CD14-positive monocyte (primary cell): ENCODE measurements at regions not wholly inside any gene's neighbourhood (a gene's known extent, or its start where the extent isn't known, plus 50 kb on each side); places are given as distances from the start of the nearest gene placed in this dataset.

ENCODE experiments used
- DNase-seq, 3 donors: peaks; one replicate each; pipeline ENCODE4 v3.0.0-alpha.2; 2011 to 2022
- H2AFZ ChIP-seq: 2 replicates; pipeline ENCODE4 v1.6.0; 2012; ENCODE audit warnings: mild to moderate bottlenecking, low read depth, low read length, inconsistent platforms; ENCODE audit not compliant: insufficient read depth, poor library complexity, severe bottlenecking
- H3K27ac ChIP-seq, 2 donors: 1 replicate in 1 of 2; 2 replicates in 1 of 2; pipeline ENCODE4 v1.5.1; 2012 to 2013; ENCODE audit warnings: low read length in 2 of 2, control low read depth in 1 of 2, inconsistent platforms in 1 of 2, low read depth in 1 of 2, mild to moderate bottlenecking in 1 of 2
- H3K27me3 ChIP-seq, 2 donors: one replicate each; pipeline versions ENCODE4 v1.6.0 to v1.6.1; 2011 to 2013; ENCODE audit warnings: low read length in 2 of 2; ENCODE audit not compliant: control insufficient read depth in 2 of 2, insufficient read depth in 2 of 2
- H3K36me3 ChIP-seq, 2 donors: replicated peaks in 1 of 2; 1 replicate in 1 of 2; 2 replicates in 1 of 2; pipeline versions ENCODE4 v1.5.1 to v1.6.1; 2012 to 2013; ENCODE audit warnings: low read length in 2 of 2, control low read depth in 1 of 2, inconsistent platforms in 1 of 2, mild to moderate bottlenecking in 1 of 2; ENCODE audit not compliant: insufficient read depth in 2 of 2, control insufficient read depth in 1 of 2
- H3K4me1 ChIP-seq, 2 donors: 1 replicate in 1 of 2; 2 replicates in 1 of 2; pipeline versions ENCODE4 v1.5.1 to v1.6.1; 2012 to 2013; ENCODE audit warnings: low read length in 2 of 2, control low read depth in 1 of 2, inconsistent platforms in 1 of 2, mild to moderate bottlenecking in 1 of 2, moderate library complexity in 1 of 2; ENCODE audit not compliant: insufficient read depth in 2 of 2, control insufficient read depth in 1 of 2
- H3K4me2 ChIP-seq: replicated peaks from 2 replicates; pipeline ENCODE3; 2012; ENCODE audit warnings: low read length, moderate library complexity, mild to moderate bottlenecking; ENCODE audit not compliant: poor library complexity, severe bottlenecking; ENCODE audit errors: extremely low read depth
- H3K4me3 ChIP-seq, 3 experiments: fragments of 200-600 bp in 1 of 3; sonication (generic) in 1 of 3; replicated peaks in 1 of 3; 1 replicate in 2 of 3; 2 replicates in 1 of 3; pipeline ENCODE4 v1.5.1; 2011 to 2013; ENCODE audit warnings: low read length in 3 of 3, mild to moderate bottlenecking in 3 of 3, control low read depth in 2 of 3, low read depth in 2 of 3, inconsistent platforms in 1 of 3, moderate library complexity in 1 of 3
- H3K79me2 ChIP-seq: 2 replicates; pipeline ENCODE4 v1.6.0; 2012; ENCODE audit warnings: mild to moderate bottlenecking, control low read depth, inconsistent platforms, low read length, moderate library complexity; ENCODE audit not compliant: insufficient read depth
- H3K9ac ChIP-seq: 2 replicates; pipeline ENCODE4 v1.6.0; 2017; ENCODE audit warnings: low read length, mild to moderate bottlenecking; ENCODE audit not compliant: insufficient read depth, poor library complexity, severe bottlenecking
- H3K9me3 ChIP-seq, 2 donors: replicated peaks in 1 of 2; 1 replicate in 1 of 2; 2 replicates in 1 of 2; pipeline versions ENCODE4 v1.5.1 to v1.6.1; 2012 to 2013; ENCODE audit warnings: low read length in 2 of 2, control low read depth in 1 of 2; ENCODE audit not compliant: control insufficient read depth in 1 of 2, insufficient read depth in 1 of 2
- H4K20me1 ChIP-seq: 2 replicates; pipeline ENCODE4 v1.6.0; 2012; ENCODE audit warnings: mild to moderate bottlenecking, low read length, control low read depth, moderate library complexity; ENCODE audit not compliant: insufficient read depth
- H3K27ac Mint-ChIP-seq, 7 donors: one replicate each; pipeline ENCODE4 v1.8.0; 2020; ENCODE audit warnings: mild to moderate bottlenecking in 7 of 7, mixed read lengths in 7 of 7, moderate library complexity in 6 of 7, inconsistent platforms in 2 of 7
- H3K27me3 Mint-ChIP-seq, 3 donors: one replicate each; pipeline ENCODE4 v1.8.0; 2021 to 2022; ENCODE audit warnings: low read depth in 3 of 3, mild to moderate bottlenecking in 3 of 3, mixed read lengths in 3 of 3, moderate library complexity in 3 of 3, inconsistent platforms in 1 of 3
- H3K36me3 Mint-ChIP-seq, 2 donors: one replicate each; pipeline ENCODE4 v1.8.0; 2020; ENCODE audit warnings: mixed read lengths in 2 of 2, inconsistent platforms in 1 of 2, mild to moderate bottlenecking in 1 of 2
- H3K4me1 Mint-ChIP-seq: one replicate; pipeline ENCODE4 v1.8.0; 2020; ENCODE audit warnings: mild to moderate bottlenecking, mixed read lengths
- H3K4me3 Mint-ChIP-seq, 2 donors: one replicate each; pipeline ENCODE4 v1.8.0; 2020; ENCODE audit warnings: mild to moderate bottlenecking in 2 of 2, mixed read lengths in 2 of 2, moderate library complexity in 1 of 2
- H3K9me3 Mint-ChIP-seq, 7 donors: one replicate each; pipeline ENCODE4 v1.8.0; 2020 to 2022; ENCODE audit warnings: mixed read lengths in 7 of 7, mild to moderate bottlenecking in 6 of 7, moderate library complexity in 6 of 7, inconsistent platforms in 2 of 7
- WGBS: methylation state at CpG from one replicate; pipeline ENCODE4 v1.1.5; 2013; ENCODE audit warnings: missing lambda C conversion rate; ENCODE audit not compliant: insufficient coverage; 5-methylcytosine and 5-hydroxymethylcytosine counted together
- intact Hi-C, 2 donors: fragments of 100-400 bp; cut with micrococcal nuclease; formaldehyde crosslinking; loops; one replicate each; pipeline versions ENCODE4 v1.15.0 to v1.15.1; 2023
- TF ChIP-seq, protein P1 (sequence below): fragments of 200-600 bp; IDR thresholded peaks from one replicate; pipeline ENCODE4 v1.8.0; 2022; ENCODE audit warnings: antibody characterized with exemption, mild to moderate bottlenecking

DNA sequence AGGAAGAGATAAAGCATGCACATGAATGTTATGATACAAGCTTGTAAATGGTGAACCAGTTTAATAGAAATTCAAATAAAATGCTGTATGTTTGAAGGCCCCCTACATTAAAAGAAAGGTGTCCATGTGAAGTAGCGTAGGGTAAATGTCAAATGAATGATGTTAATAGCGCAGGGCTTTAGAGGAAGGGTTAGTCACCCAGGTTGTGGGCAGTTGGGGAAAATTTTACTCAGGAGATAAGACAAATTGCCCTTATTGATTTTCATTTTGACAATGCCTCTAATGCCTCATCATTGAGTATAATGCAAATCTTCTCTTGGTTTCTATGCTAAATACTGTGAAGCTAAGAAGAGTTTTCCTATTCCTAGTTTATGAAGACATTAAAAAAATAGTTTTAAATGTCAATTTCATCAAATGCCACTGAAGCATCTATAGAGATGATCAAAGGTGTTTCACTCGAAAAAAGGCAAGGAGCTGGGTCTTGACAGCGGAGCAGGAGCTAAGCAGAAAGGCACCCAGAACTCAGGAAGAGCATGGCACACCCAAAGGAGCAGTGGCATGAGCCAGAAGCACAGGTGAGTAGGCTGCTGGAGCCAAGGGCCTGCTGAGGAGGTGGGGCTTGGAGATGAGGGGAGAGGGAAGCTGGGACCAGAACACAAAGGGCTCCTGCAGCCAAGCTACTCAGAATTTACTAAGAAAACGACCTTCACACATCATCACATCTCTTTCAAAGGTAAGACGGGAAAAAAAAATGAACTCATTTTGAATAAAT lies 129.3 kb upstream of the ACKR3 start:
- H3K36me3 Mint-ChIP-seq, result no peaks in the 10 kb centered on the region
- intact Hi-C loops, result no loop called here
- Histone ChIP-seq H3K4me1 (no peaks in the 10 kb centered on the region), H3K27me3 (no peaks in the 10 kb centered on the region), H3K9me3 (peaks cover 0 to 7% of the 10 kb centered on the region in 2 donors), H2AFZ (no peak overlapping the region), H3K27ac (no peak overlapping the region), H3K4me3 (no peak overlapping the region), H3K4me2 (no peak overlapping the region), H4K20me1 (no peaks in the 10 kb centered on the region), H3K36me3 (no peaks in the 10 kb centered on the region), H3K9ac (no peak overlapping the region), H3K79me2 (no peaks in the 10 kb centered on the region)
- H3K4me3 Mint-ChIP-seq, result no peak overlapping the region
- no peak for DNase-seq
- TF ChIP-seq, protein P1, sequence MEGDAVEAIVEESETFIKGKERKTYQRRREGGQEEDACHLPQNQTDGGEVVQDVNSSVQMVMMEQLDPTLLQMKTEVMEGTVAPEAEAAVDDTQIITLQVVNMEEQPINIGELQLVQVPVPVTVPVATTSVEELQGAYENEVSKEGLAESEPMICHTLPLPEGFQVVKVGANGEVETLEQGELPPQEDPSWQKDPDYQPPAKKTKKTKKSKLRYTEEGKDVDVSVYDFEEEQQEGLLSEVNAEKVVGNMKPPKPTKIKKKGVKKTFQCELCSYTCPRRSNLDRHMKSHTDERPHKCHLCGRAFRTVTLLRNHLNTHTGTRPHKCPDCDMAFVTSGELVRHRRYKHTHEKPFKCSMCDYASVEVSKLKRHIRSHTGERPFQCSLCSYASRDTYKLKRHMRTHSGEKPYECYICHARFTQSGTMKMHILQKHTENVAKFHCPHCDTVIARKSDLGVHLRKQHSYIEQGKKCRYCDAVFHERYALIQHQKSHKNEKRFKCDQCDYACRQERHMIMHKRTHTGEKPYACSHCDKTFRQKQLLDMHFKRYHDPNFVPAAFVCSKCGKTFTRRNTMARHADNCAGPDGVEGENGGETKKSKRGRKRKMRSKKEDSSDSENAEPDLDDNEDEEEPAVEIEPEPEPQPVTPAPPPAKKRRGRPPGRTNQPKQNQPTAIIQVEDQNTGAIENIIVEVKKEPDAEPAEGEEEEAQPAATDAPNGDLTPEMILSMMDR, result no peak
- H3K27me3 Mint-ChIP-seq, result peaks cover 3 to 8% (median 6%) of the 10 kb centered on the region in 3 donors
- whole genome bisulfite sequencing, result 88% methylated on average over 4 of the region's 6 CpGs
- H3K4me1 Mint-ChIP-seq, result no peaks in the 10 kb centered on the region
- peaks cover 0 to 15% (median 3%) of the 10 kb centered on the region in 7 donors for H3K9me3 Mint-ChIP-seq
- H3K27ac Mint-ChIP-seq, result no peak overlapping the region

DNA sequence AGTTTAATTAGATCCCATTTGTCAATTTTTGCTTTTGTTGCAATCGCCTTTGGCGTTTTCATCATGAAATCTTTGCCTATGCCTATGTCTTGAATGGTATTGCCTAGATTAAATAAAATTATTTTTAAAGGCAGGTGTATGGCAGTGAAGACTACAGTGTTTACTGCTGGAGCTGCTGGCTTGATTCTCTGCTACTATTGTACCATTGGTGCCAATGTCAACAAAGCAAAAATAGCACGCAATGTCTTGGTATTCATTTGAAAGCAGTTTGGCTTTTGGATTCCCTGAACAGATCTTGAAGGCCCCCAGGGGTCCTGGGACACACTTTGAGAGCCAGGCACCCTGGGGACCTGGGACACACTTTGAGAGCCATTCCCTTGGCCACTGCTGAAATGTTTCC lies 125.4 kb upstream of the ACKR3 start:
- no peak overlapping the region for H3K4me3 ChIP-seq
- H2AFZ ChIP-seq, result no peak overlapping the region
- H3K4me2 ChIP-seq, result no peak overlapping the region
- H3K9me3 ChIP-seq, result peaks cover 0 to 7% of the 10 kb centered on the region in 2 donors
- 89% methylated on average over 1 of the region's 3 CpGs for WGBS
- Mint-ChIP-seq H3K9me3 (peaks cover 0 to 13% (median 3%) of the 10 kb centered on the region in 7 donors), H3K27ac (no peak overlapping the region), H3K27me3 (peaks cover 2 to 9% (median 5%) of the 10 kb centered on the region in 3 donors), H3K4me3 (no peak overlapping the region), H3K36me3 (no peaks in the 10 kb centered on the region), H3K4me1 (no peaks in the 10 kb centered on the region)
- intact Hi-C loops, result no loop called here
- no peaks in the 10 kb centered on the region for H3K36me3 ChIP-seq
- no peaks in the 10 kb centered on the region for H4K20me1 ChIP-seq
- H3K9ac ChIP-seq, result no peak overlapping the region
- no peak for DNase-seq
- no peaks in the 10 kb centered on the region for H3K79me2 ChIP-seq
- no peaks in the 10 kb centered on the region for H3K4me1 ChIP-seq
- no peaks in the 10 kb centered on the region for H3K27me3 ChIP-seq
- TF ChIP-seq, protein P1, result no peak
- H3K27ac ChIP-seq, result no peak overlapping the region
